Heart right ventricle (tissue), 16 donors: ENCODE measurements at regions not wholly inside any gene's neighbourhood (a gene's known extent, or its start where the extent isn't known, plus 50 kb on each side); places are given as distances from the start of the nearest gene placed in this dataset.
"Not testable (repeated sequence)": the region's sequence is repeated elsewhere in the genome, so short reads cannot be mapped to it uniquely, and the experiment has no call there.

ENCODE experiments used
- ATAC-seq, 8 donors: fragments of 200-7000 bp; cut with Tn5 transposase; one replicate each; pipeline ENCODE4 v1.9.1; 2020; ENCODE audit warnings: mild to moderate bottlenecking in 8 of 8, moderate library complexity in 8 of 8, moderate number of reproducible peaks in 1 of 8
- DNase-seq, 2 donors: peaks; one replicate each; pipeline ENCODE4 v3.0.0-alpha.2; 2020
- H3K27ac ChIP-seq, 10 donors: fragments of 200-600 bp; sonication (generic) in 2 of 10; one replicate each; pipeline versions ENCODE4 v1.5.0 to v1.8.0; 2020 to 2022; ENCODE audit warnings: mild to moderate bottlenecking in 3 of 10
- H3K27me3 ChIP-seq, 7 donors: fragments of 200-600 bp; one replicate each; pipeline ENCODE4 v1.8.0; 2021 to 2022; ENCODE audit warnings: mild to moderate bottlenecking in 2 of 7
- H3K36me3 ChIP-seq, 9 donors: fragments of 200-600 bp; sonication (generic) in 1 of 9; one replicate each; pipeline versions ENCODE4 v1.5.0 to v1.8.0; 2020 to 2022; ENCODE audit warnings: mild to moderate bottlenecking in 2 of 9
- H3K4me1 ChIP-seq, 9 donors: fragments of 200-600 bp; sonication (generic) in 1 of 9; one replicate each; pipeline versions ENCODE4 v1.5.0 to v1.8.0; 2020 to 2022; ENCODE audit warnings: mild to moderate bottlenecking in 4 of 9
- H3K4me3 ChIP-seq, 10 donors: fragments of 200-600 bp; sonication (generic) in 2 of 10; one replicate each; pipeline versions ENCODE4 v1.5.0 to v1.8.0; 2020 to 2022; ENCODE audit warnings: mild to moderate bottlenecking in 7 of 10, moderate library complexity in 2 of 10
- H3K9me3 ChIP-seq, 11 donors: fragments of 200-600 bp in 10 of 11; sonication (generic) in 2 of 11; one replicate each; pipeline versions ENCODE4 v1.5.0 to v1.8.0; 2013 to 2022; ENCODE audit warnings: mild to moderate bottlenecking in 2 of 11, control low read depth in 1 of 11, moderate library complexity in 1 of 11
- CTCF ChIP-seq, 9 donors: fragments of 200-600 bp; sonication (generic) in 2 of 9; IDR thresholded peaks; one replicate each; pipeline versions ENCODE4 v1.5.0 to v1.8.0; 2021 to 2022; ENCODE audit warnings: antibody characterized with exemption in 9 of 9, mild to moderate bottlenecking in 5 of 9, moderate library complexity in 1 of 9
- WGBS, 2 donors: extraction: QIAGEN DNeasy Blood & Tissue Kit; methylation state at CpG; one replicate each; pipeline ENCODE4 v1.1.7; 2013; ENCODE audit warnings: inconsistent platforms in 1 of 2; 5-methylcytosine and 5-hydroxymethylcytosine counted together
- intact Hi-C, 10 donors: fragments of 100-400 bp; cut with DNase I; formaldehyde crosslinking; loops; one replicate each; pipeline versions ENCODE4 v1.11.1 to v1.14.2; 2022
- donor health status: Arrhythmogenic right ventricular cardiomyopathy.
- donor health status: ischemic (EF 13 %, LVEDD 7.1; RV severe dilation, severe dysfunction).
- donor health status: healthy with polysubstance abuse.
- donor health status: DM: no; HTN: yes; CAD: no.
- donor health status: DM: no; HTN: no; CAD: no.
- donor health status: ischemic (EF 25% LVEDD 6.9; RV normal size, moderate dysfunction).
- donor health status: ischemic (EF 25% LVEDD 5.7; RV mildly dilated, moderate dysfunction).
- donor health status: healthy.
- donor health status: DM: yes; HTN: yes; CAD: no.
- donor health status: Ischemic cardiomyopathy.
- donor health status: ischemic (EF 35%, LVEDD 5.7; RV mildly dilated, moderate dysfunction).
- donor health status: nonischemic (EF 11% LVEDD 7.7; RV severe dilation, severe dysfunction).
- donor health status: DM: yes; HTN: yes; CAD: no.
- donor health status: PGD.
- donor health status: ischemic (EF 29% LVEDD 5.4; RV normal size, mild dysfunction).
- donor health status: nonischemic (EF 23%, LVEDD 6.1; RV moderate dilation, normal function).

GRCh38 chr10:6840201-6840691, 260.2 kb upstream of the PRKCQ start:
- DNase-seq, result no peak
- Histone ChIP-seq H3K27me3 (no peaks in the 10 kb centered on the region), H3K27ac (peak overlapping the region in 2 of 10 donors; percentile 19 to 46), H3K4me1 (no peaks in the 10 kb centered on the region), H3K9me3 (peaks cover 0 to 20% (median 0%) of the 10 kb centered on the region in 11 donors), H3K36me3 (no peaks in the 10 kb centered on the region), H3K4me3 (no peak overlapping the region)
- no peak for TF ChIP-seq CTCF (IDR thresholded peaks at IDR 0.05)
- WGBS, 2 donors, result 71 to 72% methylated on average over 5 of the region's 5 CpGs
- intact Hi-C loops, result no loop called here
- ATAC-seq, result peak in 4 of 8 donors; percentile 21 to 56 (median 52)

- WGBS, 2 donors, result 78 to 79% methylated on average over 3 of the region's 3 CpGs
- peak in 5 of 9 donors; percentile 16 to 32 (median 19) for TF ChIP-seq CTCF (IDR thresholded peaks at IDR 0.05)
- ATAC-seq, result no peak
- Histone ChIP-seq H3K4me3 (no peak overlapping the region), H3K27ac (no peak overlapping the region), H3K4me1 (no peaks in the 10 kb centered on the region), H3K36me3 (no peaks in the 10 kb centered on the region), H3K9me3 (peaks cover 0 to 11% (median 0%) of the 10 kb centered on the region in 11 donors), H3K27me3 (no peaks in the 10 kb centered on the region)
- intact Hi-C loops, result no loop called here
- DNase-seq, result no peak
Measured at GRCh38 chr10:6838118-6838517, 258.0 kb upstream of the PRKCQ start.

- Histone ChIP-seq H3K4me1 (no peaks in the 10 kb centered on the region), H3K36me3 (no peaks in the 10 kb centered on the region), H3K4me3 (no peak overlapping the region), H3K27me3 (no peaks in the 10 kb centered on the region), H3K9me3 (no peaks in the 10 kb centered on the region), H3K27ac (no peak overlapping the region)
- ATAC-seq, result no peak
- WGBS, 2 donors, result 31 to 35% methylated on average over 2 of the region's 2 CpGs
- intact Hi-C loops, result no loop called here
- DNase-seq, result no peak
- TF ChIP-seq CTCF (IDR thresholded peaks at IDR 0.05), result no peak
Measured at GRCh38 chr10:6833458-6834011, 253.5 kb upstream of the PRKCQ start.

GRCh38 chr10:6830981-6831380, 250.9 kb upstream of the PRKCQ start:
- H3K4me1 ChIP-seq, intact Hi-C loops, H3K27ac ChIP-seq, DNase-seq, ATAC-seq, H3K9me3 ChIP-seq, H3K36me3 ChIP-seq, H3K4me3 ChIP-seq, H3K27me3 ChIP-seq: not testable (repeated sequence)
- WGBS, 2 donors, result 45 to 60% methylated on average over 4 of the region's 4 CpGs

- H3K27me3 ChIP-seq, H3K4me3 ChIP-seq, DNase-seq, intact Hi-C loops, H3K9me3 ChIP-seq, ATAC-seq, H3K4me1 ChIP-seq, H3K27ac ChIP-seq, H3K36me3 ChIP-seq: not testable (repeated sequence)
- WGBS, 2 donors, result 67 to 73% methylated on average over 3 to 4 of the region's 5 CpGs
Measured at GRCh38 chr10:6824793-6825192, 244.7 kb upstream of the PRKCQ start.
